ENCODE measurements at regions not wholly inside any gene's neighbourhood (a gene's known extent, or its start where the extent isn't known, plus 50 kb on each side); places are given as distances from the start of the nearest gene placed in this dataset.

GRCh38 chr20:58070664-58071196 is 157.7 kb downstream of the ANKRD60 start (continued):
- TF ChIP-seq ATF2 (IDR thresholded peaks at IDR 0.05; ENCODE audit: low read length), result no peak
- no peak for TF ChIP-seq FOSL1 (IDR thresholded peaks at IDR 0.05; ENCODE audit: insufficient read depth, low read depth, low read length)
- no peak for TF ChIP-seq NANOG (IDR thresholded peaks at IDR 0.05; ENCODE audit: insufficient read depth, low read depth, low read length, poor library complexity, severe bottlenecking)
- TF ChIP-seq ASH2L (IDR thresholded peaks at IDR 0.05; ENCODE audit: low read length), result no peak
- TF ChIP-seq ATF3 (IDR thresholded peaks at IDR 0.05; ENCODE audit: insufficient read depth, low read depth, low read length), result no peak

Data from H1 (cell line).